ENCODE measurements at regions not wholly inside any gene's neighbourhood (a gene's known extent, or its start where the extent isn't known, plus 50 kb on each side); places are given as distances from the start of the nearest gene placed in this dataset.

GRCh38 chr10:83122336-83122735 lies 1017.0 kb upstream of the GHITM start:
- H2BK120ac ChIP-seq (ENCODE audit: low read depth, low read length), result no peak overlapping the region
- H2BK15ac ChIP-seq (ENCODE audit: low read length), result no peak overlapping the region
- no peak overlapping the region for H3K4me3 ChIP-seq (ENCODE audit: low read length in 2 of 2)
- H3K27me3 ChIP-seq (ENCODE audit: control insufficient read depth in 3 of 3, insufficient read depth in 3 of 3, low read depth in 1 of 3, low read length in 3 of 3), result no peaks in the 10 kb centered on the region
- no peak overlapping the region for H3K14ac ChIP-seq (ENCODE audit: low read length)
- no peak overlapping the region for H3K4me2 ChIP-seq (ENCODE audit: insufficient read depth, low read length, poor library complexity, severe bottlenecking)
- DNase-seq (ENCODE audit: low spot score), result no peak
- H3K27ac ChIP-seq (replicated peaks; ENCODE audit: low read length), result no peak overlapping the region
- H2BK5ac ChIP-seq (ENCODE audit: low read length), result no peak overlapping the region
- H4K91ac ChIP-seq (ENCODE audit: low read depth, low read length, poor library complexity), result no peak overlapping the region
- WGBS, 2 donors (ENCODE audit: extremely low coverage in 2 of 2, insufficient read length in 2 of 2, insufficient replicate concordance in 1 of 2), result no CpG with 5 or more reads among the region's 2 CpGs
- H3K36me3 ChIP-seq (replicated peaks in 1 of 2; ENCODE audit: control insufficient read depth in 2 of 2, insufficient read depth in 2 of 2, low read length in 2 of 2), result no peaks in the 10 kb centered on the region
- H2AFZ ChIP-seq (ENCODE audit: low read length), result no peak overlapping the region
- no peaks in the 10 kb centered on the region for H3K79me1 ChIP-seq (ENCODE audit: low read depth, low read length)
- H4K8ac ChIP-seq (ENCODE audit: low read depth, low read length), result no peak overlapping the region
- H3K4ac ChIP-seq (ENCODE audit: low read length), result no peak overlapping the region
- H3K9me3 ChIP-seq (replicated peaks in 1 of 2; ENCODE audit: control insufficient read depth in 2 of 2, insufficient read depth in 1 of 2, low read depth in 1 of 2, low read length in 2 of 2), result peaks cover 0 to 3% of the 10 kb centered on the region in 2 donors
- H3K9ac ChIP-seq (ENCODE audit: low read depth, low read length, poor library complexity), result no peak overlapping the region
- H3K18ac ChIP-seq (ENCODE audit: low read length), result no peak overlapping the region
- H3K4me1 ChIP-seq (ENCODE audit: control insufficient read depth in 2 of 2, insufficient read depth in 1 of 2, low read depth in 1 of 2, low read length in 2 of 2), result no peaks in the 10 kb centered on the region
- no peak overlapping the region for H3K23ac ChIP-seq (ENCODE audit: low read depth, low read length, poor library complexity)
- H2AK5ac ChIP-seq (ENCODE audit: low read depth, low read length), result no peak overlapping the region
- H2BK12ac ChIP-seq (ENCODE audit: low read length), result no peak overlapping the region

GRCh38 chr10:83127942-83128575 lies 1011.2 kb upstream of the GHITM start:
- H4K8ac ChIP-seq (ENCODE audit: low read depth, low read length), result no peak overlapping the region
- H2BK120ac ChIP-seq (ENCODE audit: low read depth, low read length), result no peak overlapping the region
- no peak overlapping the region for H2BK5ac ChIP-seq (ENCODE audit: low read length)
- no peak overlapping the region for H3K14ac ChIP-seq (ENCODE audit: low read length)
- no peak overlapping the region for H3K4ac ChIP-seq (ENCODE audit: low read length)
- no peak overlapping the region for H2BK15ac ChIP-seq (ENCODE audit: low read length)
- no peak overlapping the region for H3K9ac ChIP-seq (ENCODE audit: low read depth, low read length, poor library complexity)
- H4K91ac ChIP-seq (ENCODE audit: low read depth, low read length, poor library complexity), result no peak overlapping the region
- no peak overlapping the region for H3K23ac ChIP-seq (ENCODE audit: low read depth, low read length, poor library complexity)
- H3K27me3 ChIP-seq (ENCODE audit: control insufficient read depth in 3 of 3, insufficient read depth in 3 of 3, low read depth in 1 of 3, low read length in 3 of 3), result no peaks in the 10 kb centered on the region
- peaks cover 2% of the 10 kb centered on the region for H3K79me1 ChIP-seq (ENCODE audit: low read depth, low read length)
- no peak overlapping the region for H3K4me3 ChIP-seq (ENCODE audit: low read length in 2 of 2)
- H3K36me3 ChIP-seq (replicated peaks in 1 of 2; ENCODE audit: control insufficient read depth in 2 of 2, insufficient read depth in 2 of 2, low read length in 2 of 2), result no peaks in the 10 kb centered on the region
- no peak overlapping the region for H3K4me2 ChIP-seq (ENCODE audit: insufficient read depth, low read length, poor library complexity, severe bottlenecking)
- no peak overlapping the region for H2AFZ ChIP-seq (ENCODE audit: low read length)
- H2AK5ac ChIP-seq (ENCODE audit: low read depth, low read length), result no peak overlapping the region
- no peak overlapping the region for H3K18ac ChIP-seq (ENCODE audit: low read length)
- H2BK12ac ChIP-seq (ENCODE audit: low read length), result no peak overlapping the region
- WGBS, 2 donors (ENCODE audit: extremely low coverage in 2 of 2, insufficient read length in 2 of 2, insufficient replicate concordance in 1 of 2), result no CpG with 5 or more reads among the region's 6 CpGs
- no peak overlapping the region for H3K27ac ChIP-seq (replicated peaks; ENCODE audit: low read length)
- peaks cover 0 to 3% of the 10 kb centered on the region in 2 donors for H3K9me3 ChIP-seq (replicated peaks in 1 of 2; ENCODE audit: control insufficient read depth in 2 of 2, insufficient read depth in 1 of 2, low read depth in 1 of 2, low read length in 2 of 2)
- no peak for DNase-seq (ENCODE audit: low spot score)
- no peaks in the 10 kb centered on the region for H3K4me1 ChIP-seq (ENCODE audit: control insufficient read depth in 2 of 2, insufficient read depth in 1 of 2, low read depth in 1 of 2, low read length in 2 of 2)

- no peak overlapping the region for H2BK5ac ChIP-seq (ENCODE audit: low read length)
- no peak for DNase-seq (ENCODE audit: low spot score)
- H3K36me3 ChIP-seq (replicated peaks in 1 of 2; ENCODE audit: control insufficient read depth in 2 of 2, insufficient read depth in 2 of 2, low read length in 2 of 2), result no peaks in the 10 kb centered on the region
- H3K4me1 ChIP-seq (ENCODE audit: control insufficient read depth in 2 of 2, insufficient read depth in 1 of 2, low read depth in 1 of 2, low read length in 2 of 2), result no peaks in the 10 kb centered on the region
- H3K18ac ChIP-seq (ENCODE audit: low read length), result no peak overlapping the region
- H2BK15ac ChIP-seq (ENCODE audit: low read length), result no peak overlapping the region
- no peak overlapping the region for H3K4ac ChIP-seq (ENCODE audit: low read length)
- no peak overlapping the region for H3K4me2 ChIP-seq (ENCODE audit: insufficient read depth, low read length, poor library complexity, severe bottlenecking)
- H2AFZ ChIP-seq (ENCODE audit: low read length), result no peak overlapping the region
- no peak overlapping the region for H3K9ac ChIP-seq (ENCODE audit: low read depth, low read length, poor library complexity)
- no peak overlapping the region for H3K14ac ChIP-seq (ENCODE audit: low read length)
- no peak overlapping the region for H4K8ac ChIP-seq (ENCODE audit: low read depth, low read length)
- no peak overlapping the region for H4K91ac ChIP-seq (ENCODE audit: low read depth, low read length, poor library complexity)
- WGBS, 2 donors (ENCODE audit: extremely low coverage in 2 of 2, insufficient read length in 2 of 2, insufficient replicate concordance in 1 of 2), result no CpG with 5 or more reads among the region's 1 CpG
- H3K79me1 ChIP-seq (ENCODE audit: low read depth, low read length), result no peaks in the 10 kb centered on the region
- H2BK12ac ChIP-seq (ENCODE audit: low read length), result no peak overlapping the region
- H3K9me3 ChIP-seq (replicated peaks in 1 of 2; ENCODE audit: control insufficient read depth in 2 of 2, insufficient read depth in 1 of 2, low read depth in 1 of 2, low read length in 2 of 2), result no peaks in the 10 kb centered on the region
- H3K27me3 ChIP-seq (ENCODE audit: control insufficient read depth in 3 of 3, insufficient read depth in 3 of 3, low read depth in 1 of 3, low read length in 3 of 3), result no peaks in the 10 kb centered on the region
- no peak overlapping the region for H3K23ac ChIP-seq (ENCODE audit: low read depth, low read length, poor library complexity)
- no peak overlapping the region for H3K27ac ChIP-seq (replicated peaks; ENCODE audit: low read length)
- H2AK5ac ChIP-seq (ENCODE audit: low read depth, low read length), result no peak overlapping the region
- H2BK120ac ChIP-seq (ENCODE audit: low read depth, low read length), result no peak overlapping the region
- no peak overlapping the region for H3K4me3 ChIP-seq (ENCODE audit: low read length in 2 of 2)
Measured at GRCh38 chr10:83140811-83141210, 998.5 kb upstream of the GHITM start.

GRCh38 chr10:83142074-83142563 lies 997.2 kb upstream of the GHITM start:
- Histone ChIP-seq H3K4me1 (ENCODE audit: control insufficient read depth in 2 of 2, insufficient read depth in 1 of 2, low read depth in 1 of 2, low read length in 2 of 2) (no peaks in the 10 kb centered on the region), H2BK5ac (ENCODE audit: low read length) (no peak overlapping the region)
- no CpG with 5 or more reads among the region's 3 CpGs for WGBS, 2 donors (ENCODE audit: extremely low coverage in 2 of 2, insufficient read length in 2 of 2, insufficient replicate concordance in 1 of 2)

More at GRCh38 chr10:83142074-83142563, 997.2 kb upstream of the GHITM start:
- H3K79me1 ChIP-seq (ENCODE audit: low read depth, low read length), result no peaks in the 10 kb centered on the region
- H2BK12ac ChIP-seq (ENCODE audit: low read length), result no peak overlapping the region
- H3K14ac ChIP-seq (ENCODE audit: low read length), result no peak overlapping the region
- H2AFZ ChIP-seq (ENCODE audit: low read length), result no peak overlapping the region
- no peak overlapping the region for H3K23ac ChIP-seq (ENCODE audit: low read depth, low read length, poor library complexity)
- H4K8ac ChIP-seq (ENCODE audit: low read depth, low read length), result no peak overlapping the region
- H3K18ac ChIP-seq (ENCODE audit: low read length), result no peak overlapping the region
- no peak for DNase-seq (ENCODE audit: low spot score)
- H3K4me3 ChIP-seq (ENCODE audit: low read length in 2 of 2), result no peak overlapping the region
- H2BK15ac ChIP-seq (ENCODE audit: low read length), result no peak overlapping the region
- no peaks in the 10 kb centered on the region for H3K36me3 ChIP-seq (replicated peaks in 1 of 2; ENCODE audit: control insufficient read depth in 2 of 2, insufficient read depth in 2 of 2, low read length in 2 of 2)
- H3K4me2 ChIP-seq (ENCODE audit: insufficient read depth, low read length, poor library complexity, severe bottlenecking), result no peak overlapping the region
- H3K9ac ChIP-seq (ENCODE audit: low read depth, low read length, poor library complexity), result no peak overlapping the region
- H3K4ac ChIP-seq (ENCODE audit: low read length), result no peak overlapping the region
- H3K9me3 ChIP-seq (replicated peaks in 1 of 2; ENCODE audit: control insufficient read depth in 2 of 2, insufficient read depth in 1 of 2, low read depth in 1 of 2, low read length in 2 of 2), result no peaks in the 10 kb centered on the region
- H3K27me3 ChIP-seq (ENCODE audit: control insufficient read depth in 3 of 3, insufficient read depth in 3 of 3, low read depth in 1 of 3, low read length in 3 of 3), result no peaks in the 10 kb centered on the region
- no peak overlapping the region for H2AK5ac ChIP-seq (ENCODE audit: low read depth, low read length)
- H3K27ac ChIP-seq (replicated peaks; ENCODE audit: low read length), result no peak overlapping the region
- no peak overlapping the region for H4K91ac ChIP-seq (ENCODE audit: low read depth, low read length, poor library complexity)
- H2BK120ac ChIP-seq (ENCODE audit: low read depth, low read length), result no peak overlapping the region
